ENCODE measurements at regions not wholly inside any gene's neighbourhood (a gene's known extent, or its start where the extent isn't known, plus 50 kb on each side); places are given as distances from the start of the nearest gene placed in this dataset.

GRCh38 chr2:129444751-129445150 lies 534.7 kb upstream of the RAB6C start:
- 90 to 97% (median 94%) methylated on average over 6 of the region's 6 CpGs for WGBS, 3 donors
- no peaks in the 10 kb centered on the region for H3K4me1 ChIP-seq
- DNase-seq (no peak), ATAC-seq (no peak)
- intact Hi-C loops (cut with DNase I): no loop called here
- H3K36me3 ChIP-seq (ENCODE audit: insufficient read depth in 1 of 2, low read depth in 1 of 2): no peaks in the 10 kb centered on the region
- no peaks in the 10 kb centered on the region for H3K9me3 ChIP-seq
- TF ChIP-seq CTCF (IDR thresholded peaks at IDR 0.05): no peak
- H3K4me3 ChIP-seq: no peak overlapping the region
- no peak overlapping the region for H3K27ac ChIP-seq
- no peaks in the 10 kb centered on the region for H3K27me3 ChIP-seq (ENCODE audit: insufficient read depth in 3 of 3, low read length in 2 of 3)

- Histone ChIP-seq H3K4me3 (no peak overlapping the region), H3K27me3 (ENCODE audit: insufficient read depth in 3 of 3, low read length in 2 of 3) (no peaks in the 10 kb centered on the region), H3K9me3 (no peaks in the 10 kb centered on the region), H3K4me1 (no peaks in the 10 kb centered on the region), H3K36me3 (ENCODE audit: insufficient read depth in 1 of 2, low read depth in 1 of 2) (no peaks in the 10 kb centered on the region), H3K27ac (no peak overlapping the region)
- DNase-seq (no peak), ATAC-seq (no peak)
- WGBS, 3 donors: 19 to 37% (median 20%) methylated on average over 3 of the region's 3 CpGs
- TF ChIP-seq CTCF (IDR thresholded peaks at IDR 0.05): no peak
- intact Hi-C loops (cut with DNase I): no loop called here
Observed at GRCh38 chr2:129456691-129457090, 522.8 kb upstream of the RAB6C start.

- Histone ChIP-seq H3K4me3 (no peak overlapping the region), H3K27ac (no peak overlapping the region), H3K4me1 (no peaks in the 10 kb centered on the region), H3K9me3 (no peaks in the 10 kb centered on the region), H3K36me3 (ENCODE audit: insufficient read depth in 1 of 2, low read depth in 1 of 2) (no peaks in the 10 kb centered on the region), H3K27me3 (ENCODE audit: insufficient read depth in 3 of 3, low read length in 2 of 3) (no peaks in the 10 kb centered on the region)
- DNase-seq (no peak), ATAC-seq (no peak)
- no peak for TF ChIP-seq CTCF (IDR thresholded peaks at IDR 0.05)
- 30 to 46% (median 34%) methylated on average over 5 of the region's 5 CpGs for WGBS, 3 donors
- intact Hi-C loops (cut with DNase I): no loop called here
Observed at GRCh38 chr2:129457277-129457818, 522.1 kb upstream of the RAB6C start.

- no peak for TF ChIP-seq CTCF (IDR thresholded peaks at IDR 0.05)
- no peak for DNase-seq
- Histone ChIP-seq H3K9me3 (no peaks in the 10 kb centered on the region), H3K27me3 (ENCODE audit: insufficient read depth in 3 of 3, low read length in 2 of 3) (no peaks in the 10 kb centered on the region), H3K36me3 (ENCODE audit: insufficient read depth in 1 of 2, low read depth in 1 of 2) (no peaks in the 10 kb centered on the region), H3K4me1 (no peaks in the 10 kb centered on the region), H3K27ac (no peak overlapping the region), H3K4me3 (no peak overlapping the region)
- WGBS, 3 donors: 71 to 84% (median 82%) methylated on average over 7 of the region's 7 CpGs
- intact Hi-C loops (cut with DNase I): no loop called here
- no peak for ATAC-seq
Observed at GRCh38 chr2:129458006-129458405, 521.5 kb upstream of the RAB6C start.

GRCh38 chr2:129458436-129458835 lies 521.0 kb upstream of the RAB6C start:
- no peak overlapping the region for H3K27ac ChIP-seq

More at GRCh38 chr2:129458436-129458835, 521.0 kb upstream of the RAB6C start:
- TF ChIP-seq CTCF (IDR thresholded peaks at IDR 0.05): no peak
- no peaks in the 10 kb centered on the region for H3K4me1 ChIP-seq
- no peak for ATAC-seq
- H3K27me3 ChIP-seq (ENCODE audit: insufficient read depth in 3 of 3, low read length in 2 of 3): no peaks in the 10 kb centered on the region
- no peak overlapping the region for H3K4me3 ChIP-seq
- H3K36me3 ChIP-seq (ENCODE audit: insufficient read depth in 1 of 2, low read depth in 1 of 2): no peaks in the 10 kb centered on the region
- no peak for DNase-seq
- WGBS, 3 donors: 66 to 74% (median 72%) methylated on average over 7 of the region's 7 CpGs
- no peaks in the 10 kb centered on the region for H3K9me3 ChIP-seq
- intact Hi-C loops (cut with DNase I): no loop called here

Measured in psoas muscle (tissue), 7 donors.